ENCODE measurements at regions not wholly inside any gene's neighbourhood (a gene's known extent, or its start where the extent isn't known, plus 50 kb on each side); places are given as distances from the start of the nearest gene placed in this dataset.

GRCh38 chr11:79623375-79623774 lies 182.5 kb upstream of the TENM4 start:
- TF ChIP-seq CTCF (IDR thresholded peaks at IDR 0.05) = no peak
- TF ChIP-seq POLR2A (IDR thresholded peaks at IDR 0.05) = no peak
- no peak for TF ChIP-seq POLR2AphosphoS5 (IDR thresholded peaks at IDR 0.05)
- no peak for TF ChIP-seq EP300 (IDR thresholded peaks at IDR 0.05)
